ENCODE measurements at regions not wholly inside any gene's neighbourhood (a gene's known extent, or its start where the extent isn't known, plus 50 kb on each side); places are given as distances from the start of the nearest gene placed in this dataset.
A peak's percentile ranks its signal among the peaks of the same experiment; 100 is the strongest.

DNA sequence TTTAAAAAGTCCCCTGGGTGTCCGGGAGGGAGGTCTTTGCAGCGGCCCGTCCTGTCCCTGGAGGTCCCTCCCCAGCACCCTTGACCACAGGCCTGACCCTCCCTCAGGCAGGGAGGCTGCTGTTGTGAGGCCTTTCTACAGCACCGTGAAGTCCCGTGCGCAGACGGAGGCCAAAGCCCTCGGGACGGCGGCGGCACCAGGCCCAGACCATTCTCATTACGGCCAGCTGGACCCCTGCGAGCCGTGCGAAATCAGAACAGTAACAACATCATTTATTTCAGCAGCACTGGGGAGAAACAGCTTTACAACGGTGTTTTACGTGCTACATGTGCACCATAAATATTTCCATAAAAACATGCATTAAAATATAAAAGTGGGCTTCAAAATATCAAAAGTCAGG is 101.4 kb upstream of the ACTRT2 start:
- DNase-seq = no peak

DNA sequence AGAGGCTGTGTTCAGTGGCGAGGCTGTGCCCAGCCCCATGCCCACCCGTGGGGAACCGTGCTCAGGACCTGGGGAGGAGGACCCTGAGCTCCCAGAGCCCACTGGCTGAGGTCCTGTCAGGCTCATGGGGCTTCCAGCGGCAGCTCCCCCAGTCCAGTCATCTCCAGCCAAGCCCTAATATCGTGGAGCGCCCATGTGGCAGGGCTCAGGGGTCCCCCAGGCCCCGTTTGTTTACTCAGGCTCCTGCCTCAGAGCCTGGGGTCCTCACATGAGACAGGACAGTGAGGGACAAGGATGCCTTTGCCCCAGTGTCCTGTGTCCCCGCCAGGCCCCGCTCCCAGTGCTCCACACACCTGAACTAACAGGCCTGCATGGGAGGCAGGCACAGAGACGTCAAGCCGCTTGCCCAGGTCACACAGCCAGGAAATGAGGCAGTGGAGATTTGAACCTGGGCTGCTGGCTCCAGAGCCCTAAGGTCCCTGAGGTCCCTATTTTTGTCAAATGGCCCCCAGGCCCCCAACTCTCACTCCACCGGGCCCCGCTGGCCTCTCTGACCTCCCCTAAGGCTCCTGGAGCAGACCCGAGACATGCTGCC is 100.7 kb upstream of the ACTRT2 start:
- no peak for DNase-seq

DNA sequence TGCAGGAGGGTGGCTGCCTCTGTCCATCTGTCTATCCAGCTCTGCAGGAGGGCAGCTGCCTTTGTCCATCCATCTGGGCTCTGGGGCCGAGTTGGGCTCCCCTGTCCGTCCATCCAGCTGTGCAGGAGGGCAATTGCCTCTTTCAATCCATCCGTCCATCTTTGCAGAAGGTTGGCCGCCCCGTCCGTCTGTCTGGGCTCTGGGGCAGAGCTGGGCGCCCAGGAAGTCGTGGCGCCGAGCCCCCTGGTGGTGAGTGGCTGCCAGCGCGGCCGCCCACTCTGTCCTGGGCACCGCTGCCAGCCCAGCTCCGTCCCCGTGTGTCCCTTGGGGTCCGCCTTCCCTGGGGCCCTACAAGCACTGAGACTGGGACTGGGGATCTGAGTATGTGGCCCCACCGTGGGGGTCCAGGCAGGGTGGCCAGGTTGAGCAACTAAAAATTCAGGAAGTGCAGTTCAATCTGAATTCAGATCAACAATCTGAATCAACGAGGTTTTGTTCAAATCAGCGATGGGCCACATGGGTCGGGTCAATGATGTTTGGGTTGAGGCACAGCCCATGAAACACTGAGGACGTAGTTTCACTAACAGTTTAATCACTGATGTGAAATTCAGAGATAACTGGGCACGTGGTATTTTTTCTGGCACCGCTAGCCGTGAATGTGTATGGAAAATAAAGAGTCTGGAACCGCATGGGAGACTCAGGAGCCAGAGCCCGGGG is 99.1 kb upstream of the ACTRT2 start:
- peak in 5 of 6 experiments; percentile 3 to 44 (median 5) for DNase-seq

DNA sequence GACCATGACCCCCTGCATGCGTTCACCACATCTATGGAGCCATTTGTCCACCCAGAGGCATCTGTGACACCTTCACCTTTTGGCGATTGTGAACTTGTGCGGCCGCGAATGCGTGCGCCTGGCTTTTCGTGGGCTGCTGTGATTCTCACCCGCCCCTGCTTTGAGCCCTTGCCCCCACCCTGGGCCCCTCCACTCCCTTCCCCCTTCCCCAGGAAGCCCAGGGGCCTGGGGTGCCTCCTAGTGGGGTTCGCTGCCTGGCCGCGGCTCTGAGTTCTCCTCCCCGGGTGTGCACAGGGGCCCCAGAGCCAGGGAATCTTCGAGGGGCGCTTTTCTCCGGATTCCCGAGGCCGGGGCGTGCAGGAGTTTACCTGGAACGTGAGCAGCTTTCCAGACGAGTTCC is 97.9 kb upstream of the ACTRT2 start:
- no peak for DNase-seq

DNA sequence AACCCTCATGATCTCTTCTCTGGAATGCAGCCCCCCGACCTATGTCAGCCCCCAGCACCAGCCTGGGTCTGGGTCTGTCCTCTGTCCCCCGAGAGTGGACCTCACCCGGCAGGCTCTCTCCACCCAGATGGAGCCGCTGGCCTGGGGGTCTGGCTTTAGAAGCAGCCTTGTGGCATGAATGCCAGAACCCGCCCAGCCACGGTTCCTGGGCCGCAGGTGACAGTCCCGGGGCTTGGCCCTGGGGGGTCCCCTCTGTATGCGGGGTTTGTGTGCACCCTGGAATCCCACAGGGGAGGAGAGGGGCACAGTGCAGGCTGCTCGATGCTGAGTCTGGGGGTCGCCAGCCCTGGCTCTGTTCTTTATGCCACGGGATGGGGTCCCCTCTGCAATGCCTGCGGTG is 96.0 kb upstream of the ACTRT2 start:
- no peak for DNase-seq

DNA sequence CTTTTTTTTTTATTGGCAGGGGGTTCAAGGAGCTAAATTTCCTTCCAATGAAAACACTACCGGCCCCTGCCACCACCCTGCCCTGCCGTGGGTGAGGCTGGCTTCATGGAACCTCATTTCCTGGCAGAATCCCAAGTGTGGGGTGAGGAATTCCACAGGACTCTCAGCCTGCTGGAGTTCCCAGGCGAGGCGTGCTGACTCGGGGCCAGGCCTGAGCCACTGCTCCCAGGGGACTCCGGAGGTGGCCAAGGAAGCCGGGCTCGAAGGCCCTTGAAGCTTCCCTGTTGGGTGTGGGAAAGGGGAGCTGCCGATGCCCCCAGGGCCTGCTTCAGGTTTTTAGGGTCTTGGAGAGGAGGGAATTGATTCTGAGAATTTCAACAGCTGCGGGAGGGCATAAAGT is 95.3 kb upstream of the ACTRT2 start:
- DNase-seq = no peak

DNA sequence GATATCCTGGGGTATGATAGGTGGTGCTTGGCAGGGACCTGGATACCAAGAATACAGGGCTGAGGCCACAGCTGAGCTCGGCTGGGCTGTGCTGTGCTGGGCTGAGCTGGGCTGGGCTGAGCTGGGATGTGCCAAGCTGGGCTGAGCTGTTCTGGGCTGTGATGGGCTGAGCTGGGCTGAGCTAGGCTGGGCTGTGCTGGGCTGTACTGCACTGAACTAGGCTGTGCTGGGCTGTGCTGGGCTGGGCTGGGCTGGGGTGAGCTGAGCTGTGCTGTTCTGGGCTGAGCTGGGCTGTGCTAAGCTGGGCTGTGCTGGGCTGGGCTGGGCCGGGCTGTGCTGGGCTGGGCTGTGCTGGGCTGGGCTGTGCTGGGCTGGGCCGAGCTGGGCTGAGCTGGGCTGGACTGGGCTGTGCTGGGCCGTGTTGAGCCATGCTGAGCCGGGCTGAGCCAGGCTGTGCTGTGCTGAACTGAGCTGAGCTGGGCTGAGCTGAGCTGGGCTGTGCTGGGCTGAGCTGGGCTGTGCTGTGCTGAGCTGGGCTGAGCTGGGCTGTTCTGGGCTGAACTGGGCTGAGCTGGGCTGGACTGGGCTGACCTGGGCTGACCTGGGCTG is 94.7 kb upstream of the ACTRT2 start:
- no peak for DNase-seq

DNA sequence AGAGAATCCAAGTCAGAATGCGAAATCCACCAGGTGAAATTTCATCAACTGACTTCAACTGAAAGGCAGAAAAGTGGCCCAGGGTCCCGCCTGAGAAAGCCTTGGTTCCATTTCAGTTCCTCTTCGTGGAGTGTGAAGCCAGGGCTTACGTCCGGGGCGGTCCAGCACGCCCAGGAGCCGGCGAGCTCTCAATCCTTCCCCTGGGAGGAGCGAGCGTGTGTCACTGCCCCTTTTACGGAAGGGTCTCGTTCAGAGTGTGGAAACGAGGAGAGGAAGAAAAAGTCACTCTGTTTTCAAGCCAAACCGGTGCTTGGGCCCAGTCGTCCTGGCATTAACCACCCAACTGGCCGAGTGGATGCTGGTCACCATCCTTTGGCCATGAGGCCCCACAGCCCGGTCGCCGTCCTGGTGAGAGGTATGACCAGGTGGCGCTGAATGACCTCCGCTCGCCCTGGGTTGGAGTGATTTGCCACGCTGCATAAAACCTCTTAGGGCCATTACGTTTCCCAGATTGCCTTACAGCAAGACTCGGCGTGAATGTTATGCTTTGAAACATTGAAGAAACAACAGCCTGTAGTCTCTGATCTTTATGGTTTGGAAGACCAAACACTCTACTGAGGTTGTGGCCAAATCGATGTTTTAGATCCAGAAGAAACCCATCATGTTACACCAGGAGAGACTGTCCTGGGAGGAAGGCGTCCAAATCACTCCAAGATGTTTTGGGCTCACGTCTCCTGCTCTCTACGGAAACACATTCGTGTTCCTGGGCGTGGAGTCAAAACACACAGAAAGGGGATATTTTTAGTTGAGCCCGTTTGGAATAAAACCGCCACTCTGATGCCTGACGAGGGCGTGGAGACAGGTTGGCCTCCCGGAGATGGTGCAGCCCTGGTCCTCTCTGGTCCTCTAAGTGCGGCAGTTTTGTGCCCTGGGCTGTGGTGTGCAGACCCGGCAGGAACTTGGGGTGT is 93.6 kb upstream of the ACTRT2 start:
- no peak for DNase-seq

DNA sequence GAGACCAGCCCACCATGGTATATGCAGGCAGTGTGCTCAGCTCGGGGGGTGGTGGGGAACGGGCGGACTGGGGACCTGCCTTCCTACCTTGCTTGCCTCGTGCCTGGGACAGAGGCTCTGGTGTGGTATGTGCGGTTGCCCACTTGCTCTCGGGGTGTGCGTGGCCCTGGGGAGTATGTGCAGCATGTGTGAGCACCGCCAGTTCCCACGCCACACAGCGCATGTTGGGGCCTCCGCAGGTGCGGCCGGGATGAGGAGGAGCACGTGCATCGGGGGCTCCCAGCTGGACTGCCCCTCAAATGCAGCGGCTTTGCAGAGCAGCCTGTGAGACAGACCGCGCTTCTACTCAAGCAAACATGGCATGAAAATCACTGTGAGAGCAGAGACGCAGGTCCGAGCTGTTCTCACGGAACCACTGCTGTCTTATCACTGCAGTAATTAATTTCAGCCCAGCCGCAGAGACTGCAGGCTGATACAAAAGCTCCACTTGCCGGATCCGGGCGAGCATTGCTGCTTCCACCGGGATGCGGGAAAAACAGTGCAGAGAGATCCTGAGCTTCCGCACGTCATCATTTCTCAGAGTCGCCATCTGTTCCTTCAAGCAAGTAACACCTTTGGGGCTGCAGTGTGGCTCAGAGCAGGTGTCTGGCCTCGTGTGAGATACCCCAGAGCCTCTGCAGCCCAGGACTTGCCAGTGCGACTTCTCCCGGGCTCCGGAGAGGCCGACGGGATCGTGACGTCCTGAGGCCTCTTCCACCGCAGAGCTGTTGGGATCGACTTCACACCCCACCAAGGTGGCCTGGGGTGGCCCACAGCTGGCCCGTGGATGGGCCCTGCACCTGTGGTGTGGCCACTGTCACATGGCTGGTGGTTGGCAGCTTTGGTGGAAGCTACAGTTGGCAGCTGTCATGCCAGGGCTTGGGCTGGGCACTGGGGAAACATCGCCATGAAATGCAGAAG is 92.6 kb upstream of the ACTRT2 start:
- DNase-seq = no peak

DNA sequence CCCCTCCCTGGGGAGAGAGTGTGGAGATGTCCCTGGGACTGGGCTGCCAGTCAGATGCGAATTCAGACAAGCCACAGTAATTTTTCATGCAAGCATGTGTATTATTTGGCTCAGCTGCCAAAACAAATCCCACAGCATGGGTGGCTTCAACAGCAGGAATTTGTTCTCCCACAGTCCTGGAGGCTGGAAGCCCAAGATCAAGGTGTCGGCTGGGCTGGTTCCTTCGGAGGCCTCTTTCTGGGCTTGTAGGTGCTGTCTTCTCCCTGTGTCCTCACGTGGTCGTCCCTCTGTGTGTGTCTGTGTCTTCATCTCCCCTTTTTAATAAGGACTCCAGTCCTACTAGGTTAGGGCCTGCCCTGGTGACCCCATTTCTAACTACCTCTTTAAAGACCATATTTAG is 91.9 kb upstream of the ACTRT2 start:
- DNase-seq = no peak

DNA sequence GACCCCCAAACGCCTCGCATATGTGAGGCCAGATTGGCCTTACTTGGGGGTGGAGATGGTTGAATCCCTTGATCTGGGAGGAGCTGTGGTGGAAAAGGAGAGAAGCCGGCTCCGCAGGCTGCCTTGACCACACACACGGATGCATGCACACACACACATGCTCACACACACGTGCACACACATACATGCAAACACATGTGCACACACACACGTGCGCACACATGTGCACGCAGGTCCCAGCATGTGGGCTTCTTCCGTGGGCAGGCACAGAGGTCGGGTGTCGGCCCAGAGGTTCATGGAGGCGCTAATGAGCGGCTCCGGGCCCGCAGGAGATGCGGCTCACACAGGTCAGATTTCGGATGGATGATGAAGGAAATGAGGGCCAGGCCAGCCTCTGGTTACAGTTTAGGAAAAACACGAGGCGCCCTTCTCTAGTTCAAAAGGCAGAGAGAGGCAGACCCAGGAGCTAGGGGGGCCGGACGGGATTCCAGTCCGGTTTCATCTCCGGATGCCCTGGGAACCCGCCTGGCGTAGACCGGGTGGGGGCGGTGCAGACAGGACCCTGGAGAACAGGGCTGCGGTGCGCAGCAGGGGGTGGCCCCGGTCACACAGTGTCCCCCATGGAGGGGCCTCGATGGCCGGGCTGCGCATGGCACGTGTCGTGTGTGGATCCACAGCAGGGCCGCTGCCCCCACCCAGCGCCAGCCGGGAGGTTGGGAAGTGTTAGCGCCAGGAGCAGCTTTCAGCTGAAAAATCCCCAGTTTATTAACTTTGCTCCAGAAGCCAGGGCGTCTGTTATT is 91.1 kb upstream of the ACTRT2 start:
- DNase-seq = no peak

DNA sequence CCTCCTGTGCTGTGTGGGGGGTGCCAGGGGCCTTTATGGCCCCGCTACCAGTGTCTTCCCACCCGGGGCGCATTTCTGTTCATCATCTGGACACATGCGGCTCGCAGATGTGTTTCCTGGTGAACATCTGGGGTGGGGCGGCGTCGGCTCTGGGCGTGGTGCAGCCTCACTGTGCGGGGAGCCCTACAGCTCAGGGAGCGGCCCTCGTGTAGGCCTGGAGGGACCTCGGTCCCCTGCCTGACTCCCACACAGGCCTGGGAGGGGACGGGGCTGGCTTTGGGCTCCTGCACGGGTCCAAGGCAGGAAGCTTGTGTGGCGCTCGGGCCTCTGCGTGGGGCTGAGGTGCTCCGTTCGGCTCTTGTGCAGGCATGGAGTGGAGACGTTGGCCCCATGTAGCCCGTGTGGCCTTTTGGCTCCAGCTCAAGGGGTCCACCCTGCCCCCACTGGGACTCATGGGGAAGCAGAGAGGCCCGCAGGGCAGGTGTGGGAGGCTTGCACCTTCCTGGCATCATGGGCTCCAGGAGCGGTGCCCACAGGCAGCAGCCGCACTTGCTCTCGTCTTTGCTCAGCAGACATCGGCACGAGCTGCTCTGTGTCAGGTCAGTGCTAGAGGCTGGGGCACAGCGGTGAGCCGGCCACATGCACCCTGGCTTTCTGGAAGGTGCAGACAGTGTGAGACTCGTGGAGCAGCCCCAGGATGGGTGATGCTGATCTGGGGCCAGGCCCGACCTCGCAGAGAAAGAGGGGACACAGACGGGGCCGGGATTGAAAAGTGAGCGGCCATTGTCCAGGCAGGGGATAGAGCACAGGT is 90.1 kb upstream of the ACTRT2 start:
- no peak for DNase-seq

DNA sequence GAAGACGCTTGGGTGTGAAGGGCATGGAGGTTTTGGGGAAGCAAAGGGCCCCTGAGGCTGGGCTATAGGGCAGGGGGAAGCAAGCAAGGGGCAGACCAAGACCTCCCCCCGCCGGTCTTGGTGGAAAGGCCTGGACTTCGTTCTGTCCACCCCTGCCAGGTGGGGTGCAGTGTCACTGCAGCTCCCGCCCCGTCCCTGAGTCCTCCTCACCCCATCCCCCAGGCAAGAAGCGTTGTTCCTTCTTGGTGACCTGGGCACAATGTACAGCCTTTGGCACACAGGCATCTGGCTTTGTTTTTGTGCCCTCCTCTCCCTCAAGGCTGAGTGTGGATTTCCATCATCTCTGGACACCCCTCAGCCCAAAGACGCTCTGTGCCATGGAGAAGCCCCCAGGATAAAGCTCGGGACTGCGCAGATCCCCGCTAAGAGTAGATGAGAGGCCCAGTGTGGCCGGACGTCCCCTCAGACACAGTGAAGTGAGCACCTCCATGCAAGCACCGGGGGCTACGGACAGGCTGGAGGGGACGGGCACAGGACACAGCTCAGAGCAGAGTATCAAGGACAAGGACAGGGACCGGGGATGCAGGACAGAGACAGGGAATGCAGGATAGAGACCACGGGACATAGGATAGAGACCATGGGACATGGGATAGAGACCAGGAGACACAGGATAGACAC is 89.4 kb upstream of the ACTRT2 start:
- no peak for DNase-seq

DNA sequence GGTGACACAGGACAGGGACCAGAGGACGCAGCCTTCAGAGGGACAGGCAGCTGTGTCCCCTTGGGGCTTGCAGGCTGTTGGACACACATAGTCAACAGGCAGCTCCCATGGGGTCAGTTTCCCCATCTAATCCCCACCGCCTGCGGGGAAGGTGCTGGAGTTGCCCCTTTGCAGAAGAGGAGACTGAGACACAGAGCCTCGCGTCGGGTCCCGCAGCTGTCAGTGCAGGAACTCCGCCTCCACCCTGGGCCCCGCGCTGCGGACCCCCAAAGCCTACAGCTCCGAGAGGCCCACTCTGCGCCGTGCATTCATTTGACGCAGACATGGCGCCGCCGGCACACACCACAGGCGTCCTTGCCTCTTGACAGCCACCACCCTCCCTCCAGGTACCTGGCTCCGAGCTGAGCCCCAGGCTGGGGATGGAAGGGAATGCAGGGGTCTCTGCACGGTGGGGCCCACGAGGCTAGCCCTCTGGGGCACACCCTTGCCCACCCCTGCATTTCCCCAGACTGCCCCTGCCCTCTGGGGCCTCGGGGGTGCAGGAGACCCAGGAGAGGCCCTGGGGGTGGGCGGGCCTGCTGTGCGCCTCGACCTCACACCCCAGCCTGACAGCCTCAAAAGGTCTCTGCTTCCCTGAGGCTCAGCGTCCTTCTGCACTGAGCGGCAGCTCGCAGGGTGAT is 88.5 kb upstream of the ACTRT2 start:
- no peak for DNase-seq

DNA sequence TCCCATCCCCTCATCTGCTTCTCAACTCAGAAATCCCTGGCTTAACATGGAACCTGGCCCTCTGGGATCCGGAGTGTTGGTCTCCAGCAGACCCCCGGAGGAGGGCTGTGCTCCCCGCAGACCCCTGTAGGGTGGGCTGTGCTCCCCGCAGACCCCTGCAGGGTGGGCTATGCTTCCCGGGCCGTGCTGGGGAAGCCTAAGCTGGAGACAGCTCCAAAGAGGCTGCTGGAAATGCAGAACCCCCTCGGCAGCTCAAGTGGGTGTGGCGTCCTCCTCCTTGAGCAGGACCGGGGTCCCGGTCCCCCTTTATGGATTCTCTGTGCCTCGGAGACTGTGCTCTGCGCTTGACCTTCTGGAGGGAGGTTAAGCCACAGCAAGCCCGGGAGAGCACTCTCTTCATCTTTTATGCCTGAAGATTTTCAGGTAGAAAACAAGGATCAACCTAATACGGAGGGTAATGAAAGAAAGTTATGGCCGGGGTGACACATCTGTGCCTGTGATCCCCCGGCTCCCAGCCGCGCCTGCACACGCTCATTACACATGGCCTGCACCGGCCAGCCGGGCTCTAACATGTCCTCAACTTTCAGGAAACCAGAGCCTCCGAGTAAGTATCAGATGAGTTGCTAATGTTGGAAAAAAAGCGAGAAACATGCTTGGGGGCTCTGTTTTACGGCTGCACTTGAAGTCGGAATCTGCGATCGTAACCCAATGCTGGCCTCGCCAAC is 87.7 kb upstream of the ACTRT2 start:
- DNase-seq = no peak

DNA sequence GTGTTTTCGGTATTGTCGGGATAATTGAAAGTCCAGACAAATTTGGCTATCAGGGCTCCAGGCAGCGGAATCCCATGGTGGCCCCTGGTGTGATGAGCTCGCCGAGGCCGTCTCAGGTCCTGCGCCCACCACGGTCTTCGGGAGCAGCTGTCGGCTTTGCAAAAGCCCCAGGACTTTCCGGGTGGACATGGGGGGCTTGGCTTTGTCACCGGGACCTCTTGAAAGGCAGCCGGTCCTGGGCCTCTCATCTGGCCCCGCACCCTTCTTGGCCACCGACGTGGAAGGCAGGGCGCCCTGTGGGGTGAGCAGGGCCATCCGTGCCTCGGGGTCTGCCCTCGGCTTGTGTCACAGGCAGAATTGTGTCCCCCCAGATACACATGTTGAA is 87.1 kb upstream of the ACTRT2 start:
- DNase-seq = no peak

DNA sequence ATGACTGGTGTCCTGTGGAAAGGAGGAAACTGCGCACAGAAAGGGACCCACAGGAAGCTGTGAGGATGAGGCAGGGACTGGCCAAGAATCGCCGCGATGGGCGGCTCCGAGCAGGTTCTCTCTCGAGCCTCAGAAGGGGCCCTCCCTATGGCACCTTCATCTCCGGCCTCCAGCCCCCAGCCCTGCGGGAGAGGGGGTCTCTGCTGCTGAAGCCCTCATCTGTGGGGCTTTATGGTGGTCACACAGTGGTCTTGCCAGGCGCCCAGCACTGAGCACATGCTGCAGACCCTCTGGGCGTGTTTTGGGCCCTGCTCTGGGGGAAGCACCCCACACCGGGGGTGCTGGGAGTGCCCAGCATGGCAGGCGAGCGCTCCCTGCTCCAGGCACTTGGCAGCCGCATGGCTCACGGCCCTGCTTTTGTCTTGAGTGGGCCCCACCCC is 86.6 kb upstream of the ACTRT2 start:
- DNase-seq = no peak

DNA sequence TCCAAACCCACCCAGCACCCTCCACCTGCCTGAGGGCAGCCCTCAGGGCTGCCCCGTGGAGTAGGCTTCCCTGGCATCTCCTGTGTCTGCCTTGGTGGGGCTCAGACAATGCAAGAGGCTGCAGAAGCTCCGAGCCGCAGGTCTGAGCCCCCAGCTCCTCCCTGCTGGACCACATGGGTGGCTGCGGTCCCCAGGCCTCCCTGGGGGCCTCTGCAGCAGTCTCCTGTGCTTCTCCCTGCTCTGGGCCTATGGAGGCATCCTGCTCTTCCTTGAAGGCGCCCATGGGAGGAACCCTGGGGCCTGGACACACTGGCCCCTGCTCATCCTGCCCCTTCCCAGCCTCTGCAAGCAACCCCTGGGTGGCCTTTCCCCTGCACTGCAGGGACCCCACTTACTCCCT is 86.1 kb upstream of the ACTRT2 start:
- DNase-seq = no peak
